Activated CD8-positive, alpha-beta memory T cell treated with anti-CD3 and anti-CD28 coated beads, Interleukin-2, amount 50 U/mL, for 4 hours (primary cell): ENCODE measurements at regions not wholly inside any gene's neighbourhood (a gene's known extent, or its start where the extent isn't known, plus 50 kb on each side); places are given as distances from the start of the nearest gene placed in this dataset.
"Not testable (repeated sequence)": the region's sequence is repeated elsewhere in the genome, so short reads cannot be mapped to it uniquely, and the experiment has no call there.

Experiments used
- DNase-seq: peaks from one replicate; pipeline ENCODE4 v3.0.0-alpha.2; 2020

- DNase-seq: no peak
Observed at GRCh38 chr1:38153778-38154470, 107.3 kb upstream of the POU3F1 start.

- no peak for DNase-seq
Observed at GRCh38 chr1:38153066-38153777, 106.6 kb upstream of the POU3F1 start.

- no peak for DNase-seq
Observed at GRCh38 chr1:38152351-38153065, 105.9 kb upstream of the POU3F1 start.

- DNase-seq: no peak
Observed at GRCh38 chr1:38151399-38151798, 104.8 kb upstream of the POU3F1 start.

GRCh38 chr1:38146079-38146478 lies 99.5 kb upstream of the POU3F1 start:
- not testable (repeated sequence) for DNase-seq

- no peak for DNase-seq
Observed at GRCh38 chr1:38142606-38143005, 96.0 kb upstream of the POU3F1 start.

GRCh38 chr1:38141483-38141882 lies 94.9 kb upstream of the POU3F1 start:
- no peak for DNase-seq

- DNase-seq: no peak
Observed at GRCh38 chr1:38139738-38140487, 93.3 kb upstream of the POU3F1 start.

- no peak for DNase-seq
Observed at GRCh38 chr1:38138498-38139233, 92.1 kb upstream of the POU3F1 start.

- DNase-seq: no peak
Observed at GRCh38 chr1:38137164-38137563, 90.6 kb upstream of the POU3F1 start.

- DNase-seq: no peak
Observed at GRCh38 chr1:38135625-38136414, 89.2 kb upstream of the POU3F1 start.

GRCh38 chr1:38134294-38134755 lies 87.7 kb upstream of the POU3F1 start:
- DNase-seq: no peak

- DNase-seq: no peak
Observed at GRCh38 chr1:38133756-38134155, 87.2 kb upstream of the POU3F1 start.

GRCh38 chr1:38133304-38133703 lies 86.7 kb upstream of the POU3F1 start:
- DNase-seq: no peak

- DNase-seq: no peak
Observed at GRCh38 chr1:38132681-38133080, 86.1 kb upstream of the POU3F1 start.

GRCh38 chr1:38131024-38131585 lies 84.5 kb upstream of the POU3F1 start:
- DNase-seq: no peak

GRCh38 chr1:38129971-38130370 lies 83.4 kb upstream of the POU3F1 start:
- no peak for DNase-seq

- DNase-seq: no peak
Observed at GRCh38 chr1:38129473-38129872, 82.9 kb upstream of the POU3F1 start.

GRCh38 chr1:38128926-38129453 lies 82.4 kb upstream of the POU3F1 start:
- DNase-seq: no peak

GRCh38 chr1:38128511-38128910 lies 81.9 kb upstream of the POU3F1 start:
- no peak for DNase-seq

GRCh38 chr1:38127428-38127827 lies 80.8 kb upstream of the POU3F1 start:
- no peak for DNase-seq
